GM12878 (cell line): ENCODE measurements at regions not wholly inside any gene's neighbourhood (a gene's known extent, or its start where the extent isn't known, plus 50 kb on each side); places are given as distances from the start of the nearest gene placed in this dataset.

ENCODE experiments used
- ATAC-seq: fragments of 200-7000 bp; cut with Tn5 transposase; 3 replicates; pipeline ENCODE4 v1.9.1; 2020; ENCODE audit warnings: mild to moderate bottlenecking, moderate library complexity
- BruUV-seq: library from RNA; stranded (reverse); fragments of 400-500 nt; replicated peaks from 2 replicates; lab custom pipeline; 2021; lab: Mats Ljungman, UMichigan
- CTCF ChIA-PET: fragments of 300-600 bp; sonication (Branson Sonifier 250); formaldehyde crosslinking; extraction: SDS; loops from one replicate; lab custom pipeline; 2021; ENCODE audit warnings: inconsistent platforms; lab: Yijun Ruan, JAX
- POLR2A ChIA-PET: fragments of 350-600 bp; formaldehyde crosslinking; extraction: SDS; loops from one replicate; lab custom pipeline; 2021; ENCODE audit warnings: inconsistent platforms; lab: Charles Lee
- RAD21 ChIA-PET: fragments of 300-600 bp; sonication (Branson Sonifier 250); formaldehyde crosslinking; loops from one replicate; lab custom pipeline; 2023; ENCODE audit warnings: antibody characterized with exemption; ENCODE audit not compliant: unreplicated experiment; lab: Charles Lee
- SMC1A ChIA-PET: fragments of 300-600 bp; sonication (Branson Sonifier 250); formaldehyde crosslinking; loops from one replicate; lab custom pipeline; 2023; ENCODE audit not compliant: unreplicated experiment, uncharacterized antibody; lab: Charles Lee
- DNase-seq: peaks from one replicate; pipeline ENCODE4 v3.0.0-alpha.2; 2011; ENCODE audit warnings: low read depth, low spot score
- FAIRE-seq: peaks from 3 replicates; lab custom pipeline; 2011; peaks lifted over from hg19 to GRCh38; lab: Jason Lieb, UNC
- H2AFZ ChIP-seq: 2 replicates; pipeline ENCODE4 v1.6.0; 2011; ENCODE audit warnings: low read depth, low read length, control low read depth; ENCODE audit not compliant: control insufficient read depth
- H3K27ac ChIP-seq: 2 replicates; pipeline ENCODE4 v1.5.1; 2011; ENCODE audit warnings: control low read depth; ENCODE audit not compliant: control insufficient read depth, insufficient read depth
- H3K27me3 ChIP-seq, 2 experiments: replicated peaks in 1 of 2; 2 replicates each; pipeline versions ENCODE4 v1.6.0 to v1.6.1; 2011; ENCODE audit warnings: low read length in 1 of 2; ENCODE audit not compliant: control insufficient read depth in 2 of 2, insufficient read depth in 2 of 2
- H3K36me3 ChIP-seq, 2 experiments: 2 replicates each; pipeline ENCODE4 v1.5.1; 2011; ENCODE audit warnings: low read length in 1 of 2; ENCODE audit not compliant: control insufficient read depth in 2 of 2, insufficient read depth in 2 of 2
- H3K4me1 ChIP-seq: 2 replicates; pipeline ENCODE4 v1.6.1; 2011; ENCODE audit warnings: mild to moderate bottlenecking, low read length, moderate library complexity, mixed read lengths; ENCODE audit not compliant: control insufficient read depth, insufficient read depth
- H3K4me2 ChIP-seq: 2 replicates; pipeline ENCODE4 v1.6.0; 2011; ENCODE audit warnings: control low read depth; ENCODE audit not compliant: control insufficient read depth, insufficient read depth
- H3K4me3 ChIP-seq: fragments of 200-600 bp; sonication (generic); 2 replicates; pipeline ENCODE4 v1.5.1; 2016
- H3K79me2 ChIP-seq: 2 replicates; pipeline ENCODE4 v1.6.0; 2011; ENCODE audit warnings: low read length; ENCODE audit not compliant: control insufficient read depth, insufficient read depth
- H3K9ac ChIP-seq: 2 replicates; pipeline ENCODE4 v1.8.0; 2011; ENCODE audit warnings: low read length, control low read depth, mixed read lengths; ENCODE audit not compliant: control insufficient read depth, insufficient read depth
- H3K9me3 ChIP-seq: replicated peaks from 3 replicates; pipeline ENCODE4 v1.5.1; 2011; ENCODE audit warnings: mild to moderate bottlenecking, low read length; ENCODE audit not compliant: control insufficient read depth, insufficient read depth
- H4K20me1 ChIP-seq: 2 replicates; pipeline ENCODE4 v1.6.0; 2011; ENCODE audit not compliant: control insufficient read depth, insufficient read depth
- EED ChIP-seq: sonication (generic); IDR thresholded peaks from 2 replicates; pipeline ENCODE4 v1.6.1; 2016; ENCODE audit warnings: antibody characterized with exemption, low read depth
- FOS ChIP-seq: IDR thresholded peaks from 3 replicates; pipeline ENCODE4 v1.6.1; 2011; ENCODE audit warnings: borderline replicate concordance; ENCODE audit not compliant: insufficient read length; ENCODE audit errors: extremely low read depth
- HSF1 ChIP-seq: fragments of 150-350 bp; IDR thresholded peaks from 2 replicates; pipeline ENCODE4 v1.6.1; 2014; ENCODE audit warnings: mild to moderate bottlenecking, low read depth, low read length
- NKRF ChIP-seq: fragments of 450-650 bp; conservative IDR thresholded peaks from 2 replicates; pipeline ENCODE4 v1.6.1; 2017; ENCODE audit warnings: mild to moderate bottlenecking, moderate library complexity
- PBX3 ChIP-seq: IDR thresholded peaks from 2 replicates; pipeline ENCODE4 v1.6.1; 2011; ENCODE audit warnings: mild to moderate bottlenecking, low read depth, low read length, moderate library complexity; ENCODE audit not compliant: insufficient replicate concordance
- SMC3 ChIP-seq: IDR thresholded peaks from 2 replicates; pipeline ENCODE4 v1.6.1; 2011; ENCODE audit warnings: low read length, improper control_type of control experiment, borderline replicate concordance
- SRF ChIP-seq, 2 experiments: IDR thresholded peaks; 2 replicates each; pipeline ENCODE4 v1.6.1; 2011; ENCODE audit warnings: low read depth in 2 of 2, low read length in 2 of 2, mild to moderate bottlenecking in 1 of 2, moderate library complexity in 1 of 2
- STAT1 ChIP-seq: fragments of 450-650 bp; conservative IDR thresholded peaks from 2 replicates; pipeline ENCODE4 v1.6.1; 2014; ENCODE audit warnings: antibody characterized with exemption, mild to moderate bottlenecking
- TCF12 ChIP-seq: IDR thresholded peaks from 2 replicates; pipeline ENCODE4 v1.6.1; 2011; ENCODE audit warnings: low read depth, mild to moderate bottlenecking, low read length
- ZBTB33 ChIP-seq: fragments of 450-650 bp; IDR thresholded peaks from 2 replicates; pipeline ENCODE4 v1.6.1; 2017; ENCODE audit warnings: mild to moderate bottlenecking
- ZNF24 ChIP-seq: fragments of 450-650 bp; IDR thresholded peaks from 2 replicates; pipeline ENCODE4 v1.6.1; 2017; ENCODE audit warnings: antibody characterized with exemption, mild to moderate bottlenecking
- WGBS: methylation state at CpG from one replicate; pipeline ENCODE4 v1.1.6; 2016; ENCODE audit warnings: low lambda C conversion rate; ENCODE audit not compliant: insufficient replicate concordance, insufficient coverage; ENCODE audit errors: missing lambda C conversion rate; 5-methylcytosine and 5-hydroxymethylcytosine counted together
- in situ Hi-C: fragments of 300-500 bp; cut with MboI; formaldehyde crosslinking; loops from 9 replicates; pipeline ENCODE4 v1.14.3; 2018; ENCODE audit warnings: mixed read lengths
- intact Hi-C: fragments of 100-400 bp; cut with micrococcal nuclease; formaldehyde crosslinking; loops from one replicate; pipeline ENCODE4 v1.14.2; 2022; ENCODE audit not compliant: unreplicated experiment
- TF ChIP-seq, protein P1 (sequence below): fragments of 450-650 bp; IDR thresholded peaks from 2 replicates; pipeline ENCODE4 v1.6.1; 2018; ENCODE audit warnings: borderline replicate concordance, mild to moderate bottlenecking; ENCODE audit not compliant: partially characterized antibody

DNA sequence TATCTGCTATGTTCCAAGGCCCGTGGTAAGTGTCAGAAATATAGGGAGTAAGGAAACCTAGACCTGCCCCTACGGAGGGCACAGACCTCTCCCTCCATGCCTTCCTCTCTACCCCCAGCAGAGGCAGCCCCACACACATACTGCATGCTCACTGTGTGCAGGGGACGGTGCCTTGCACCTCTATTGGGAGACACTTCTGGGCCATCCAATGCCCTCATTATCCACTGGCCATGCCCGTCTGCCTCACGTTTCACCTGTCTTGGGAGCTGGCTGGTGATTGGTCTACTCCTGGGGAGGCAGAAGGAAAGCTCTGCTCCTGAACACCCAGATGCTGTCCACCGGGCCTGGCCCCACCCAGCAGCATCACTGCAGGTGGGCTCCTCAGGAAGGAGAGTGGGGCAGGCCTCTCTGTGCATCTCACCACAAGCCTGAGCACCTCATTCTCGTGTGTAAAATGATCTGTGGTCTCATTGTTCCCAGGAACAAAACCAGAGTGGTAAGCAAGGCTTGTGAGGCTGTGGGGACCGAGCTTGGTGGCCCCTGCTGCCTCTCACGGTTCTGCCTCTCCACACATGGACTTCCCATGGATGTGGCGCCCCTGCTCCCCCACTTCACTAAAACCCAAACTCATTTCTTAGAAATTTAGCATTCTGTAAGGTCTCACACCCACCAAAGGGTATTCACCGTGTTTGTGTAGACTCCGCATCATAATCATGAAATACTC is 312.5 kb upstream of the HS6ST1 start:
- WGBS = 19% methylated on average over 12 of the region's 12 CpGs
- ATAC-seq (no peak), FAIRE-seq (no peak), DNase-seq (no peak)
- Histone ChIP-seq H3K27me3 (peaks cover 1 to 2% of the 10 kb centered on the region in 2 experiments; a peak in 1 of 4 replicates), H3K9me3 (no peaks in the 10 kb centered on the region), H3K4me3 (no peak overlapping the region), H3K9ac (no peak overlapping the region), H4K20me1 (no peaks in the 10 kb centered on the region), H3K79me2 (no peaks in the 10 kb centered on the region), H2AFZ (no peak overlapping the region), H3K27ac (no peak overlapping the region), H3K4me2 (no peak overlapping the region), H3K36me3 (no peaks in the 10 kb centered on the region), H3K4me1 (no peaks in the 10 kb centered on the region)
- ChIA-PET CTCF (no interaction called here), POLR2A (no interaction called here), SMC1A (no interaction called here), RAD21 (no interaction called here)
- intact Hi-C loops = no loop called here
- BruUV-seq = no TSS peak
- in situ Hi-C loops = no loop called here
- TF ChIP-seq HSF1 = no peak
- TF ChIP-seq, protein P1, sequence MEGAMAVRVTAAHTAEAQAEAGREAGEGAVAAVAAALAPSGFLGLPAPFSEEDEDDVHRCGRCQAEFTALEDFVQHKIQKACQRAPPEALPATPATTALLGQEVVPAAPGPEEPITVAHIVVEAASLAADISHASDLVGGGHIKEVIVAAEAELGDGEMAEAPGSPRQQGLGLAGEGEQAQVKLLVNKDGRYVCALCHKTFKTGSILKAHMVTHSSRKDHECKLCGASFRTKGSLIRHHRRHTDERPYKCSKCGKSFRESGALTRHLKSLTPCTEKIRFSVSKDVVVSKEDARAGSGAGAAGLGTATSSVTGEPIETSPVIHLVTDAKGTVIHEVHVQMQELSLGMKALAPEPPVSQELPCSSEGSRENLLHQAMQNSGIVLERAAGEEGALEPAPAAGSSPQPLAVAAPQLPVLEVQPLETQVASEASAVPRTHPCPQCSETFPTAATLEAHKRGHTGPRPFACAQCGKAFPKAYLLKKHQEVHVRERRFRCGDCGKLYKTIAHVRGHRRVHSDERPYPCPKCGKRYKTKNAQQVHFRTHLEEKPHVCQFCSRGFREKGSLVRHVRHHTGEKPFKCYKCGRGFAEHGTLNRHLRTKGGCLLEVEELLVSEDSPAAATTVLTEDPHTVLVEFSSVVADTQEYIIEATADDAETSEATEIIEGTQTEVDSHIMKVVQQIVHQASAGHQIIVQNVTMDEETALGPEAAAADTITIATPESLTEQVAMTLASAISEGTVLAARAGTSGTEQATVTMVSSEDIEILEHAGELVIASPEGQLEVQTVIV = no peak
- no peak for TF ChIP-seq EED
- TF ChIP-seq SMC3 = no peak
- TF ChIP-seq STAT1 = no peak
- no peak for TF ChIP-seq ZNF24
- TF ChIP-seq NKRF = no peak
- no peak for TF ChIP-seq FOS
- TF ChIP-seq TCF12 = no peak
- TF ChIP-seq ZBTB33 = no peak
- no peak for TF ChIP-seq SRF (IDR thresholded peaks at IDR 0.05; ENCODE audit: low read depth in 2 of 2, low read length in 2 of 2)
- TF ChIP-seq PBX3 = no peak
